Bronchial epithelial cell (primary cell): ENCODE measurements at regions not wholly inside any gene's neighbourhood (a gene's known extent, or its start where the extent isn't known, plus 50 kb on each side); places are given as distances from the start of the nearest gene placed in this dataset.
A peak's percentile ranks its signal among the peaks of the same experiment; 100 is the strongest.
"Not testable (repeated sequence)": the region's sequence is repeated elsewhere in the genome, so short reads cannot be mapped to it uniquely, and the experiment has no call there.

Source experiments
- DNase-seq: peaks from one replicate; pipeline ENCODE4 v3.0.0-alpha.2; 2010; ENCODE audit warnings: low read depth
- FAIRE-seq: peaks from 2 replicates; lab custom pipeline; 2011; peaks lifted over from hg19 to GRCh38; lab: Jason Lieb, UNC
- H3K27me3 ChIP-seq: 2 replicates; pipeline ENCODE4 v1.5.1; 2011; ENCODE audit warnings: low read length; ENCODE audit not compliant: control insufficient read depth, insufficient read depth
- H3K36me3 ChIP-seq: 2 replicates; pipeline ENCODE4 v1.5.1; 2011; ENCODE audit warnings: low read length; ENCODE audit not compliant: control insufficient read depth, insufficient read depth
- H3K4me3 ChIP-seq: 2 replicates; pipeline ENCODE4 v1.5.1; 2011; ENCODE audit warnings: mild to moderate bottlenecking, low read depth, low read length, control low read depth
- TF ChIP-seq, protein P1 (sequence below): IDR thresholded peaks from 2 replicates; pipeline ENCODE4 v1.5.1; 2011; ENCODE audit warnings: mild to moderate bottlenecking, moderate library complexity, low read length, control low read depth, inconsistent platforms; ENCODE audit not compliant: insufficient read depth, severe bottlenecking

DNA sequence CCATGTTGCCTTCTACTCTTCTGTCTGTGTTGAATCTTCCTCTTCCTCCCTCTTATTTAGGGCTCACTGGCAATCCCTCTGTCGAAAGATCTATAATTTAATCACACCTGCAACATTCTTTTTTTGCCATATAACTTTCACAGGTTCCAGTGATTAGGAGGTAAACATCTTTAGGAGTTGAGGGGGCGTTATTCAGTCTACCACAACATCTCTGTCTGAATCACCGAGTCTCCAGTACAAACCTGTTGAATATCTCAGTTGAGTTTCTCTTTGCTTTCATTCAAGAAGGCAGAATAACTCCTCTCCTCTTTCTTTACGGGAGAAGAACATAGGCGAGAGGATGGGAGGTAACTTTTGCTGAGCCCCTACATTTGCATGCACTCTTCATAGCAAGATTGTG is 101.9 kb upstream of the CDC42BPA start:
- FAIRE-seq (no peak), DNase-seq (no peak)
- H3K4me3 ChIP-seq, result no peak overlapping the region
- H3K27me3 ChIP-seq, result no peaks in the 10 kb centered on the region
- TF ChIP-seq, protein P1, sequence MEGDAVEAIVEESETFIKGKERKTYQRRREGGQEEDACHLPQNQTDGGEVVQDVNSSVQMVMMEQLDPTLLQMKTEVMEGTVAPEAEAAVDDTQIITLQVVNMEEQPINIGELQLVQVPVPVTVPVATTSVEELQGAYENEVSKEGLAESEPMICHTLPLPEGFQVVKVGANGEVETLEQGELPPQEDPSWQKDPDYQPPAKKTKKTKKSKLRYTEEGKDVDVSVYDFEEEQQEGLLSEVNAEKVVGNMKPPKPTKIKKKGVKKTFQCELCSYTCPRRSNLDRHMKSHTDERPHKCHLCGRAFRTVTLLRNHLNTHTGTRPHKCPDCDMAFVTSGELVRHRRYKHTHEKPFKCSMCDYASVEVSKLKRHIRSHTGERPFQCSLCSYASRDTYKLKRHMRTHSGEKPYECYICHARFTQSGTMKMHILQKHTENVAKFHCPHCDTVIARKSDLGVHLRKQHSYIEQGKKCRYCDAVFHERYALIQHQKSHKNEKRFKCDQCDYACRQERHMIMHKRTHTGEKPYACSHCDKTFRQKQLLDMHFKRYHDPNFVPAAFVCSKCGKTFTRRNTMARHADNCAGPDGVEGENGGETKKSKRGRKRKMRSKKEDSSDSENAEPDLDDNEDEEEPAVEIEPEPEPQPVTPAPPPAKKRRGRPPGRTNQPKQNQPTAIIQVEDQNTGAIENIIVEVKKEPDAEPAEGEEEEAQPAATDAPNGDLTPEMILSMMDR, result no peak
- H3K36me3 ChIP-seq, result no peaks in the 10 kb centered on the region

DNA sequence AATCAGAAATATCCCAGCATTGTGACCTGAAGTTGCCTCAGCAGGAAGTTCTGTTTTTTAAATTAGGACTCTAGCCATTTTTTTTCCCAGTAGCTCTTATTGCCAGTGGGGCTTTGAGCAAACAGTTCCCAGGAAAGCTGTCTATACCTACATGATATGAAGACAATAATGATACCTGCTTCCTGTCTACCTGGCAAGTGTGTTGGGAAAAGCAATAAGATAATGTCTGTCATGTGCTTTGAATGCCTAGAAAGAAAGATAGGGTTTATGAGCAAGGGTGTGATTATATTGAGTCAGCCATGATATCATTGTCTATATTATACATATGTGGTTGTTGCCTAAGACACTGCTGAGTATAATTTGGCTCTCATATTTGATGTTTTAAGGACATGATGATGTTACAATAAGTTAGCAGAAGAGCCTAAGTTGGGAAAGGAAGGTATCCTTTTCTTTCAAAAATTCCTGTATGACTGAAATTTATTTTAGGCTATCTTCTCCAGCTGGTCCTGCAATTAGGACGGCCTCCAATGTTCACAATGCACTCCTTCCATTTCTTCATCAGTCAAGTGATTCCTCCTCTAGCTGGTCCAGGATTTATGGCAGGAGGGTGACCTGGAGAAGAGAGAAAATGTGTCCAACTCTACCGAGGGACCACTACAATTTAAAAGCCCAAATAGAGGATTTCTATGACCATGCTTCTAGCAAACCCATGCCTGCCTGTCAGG is 99.6 kb upstream of the CDC42BPA start:
- DNase-seq (peak; percentile 49), FAIRE-seq (no peak)
- TF ChIP-seq, protein P1, result no peak
- Histone ChIP-seq H3K36me3 (no peaks in the 10 kb centered on the region), H3K27me3 (no peaks in the 10 kb centered on the region), H3K4me3 (no peak overlapping the region)

DNA sequence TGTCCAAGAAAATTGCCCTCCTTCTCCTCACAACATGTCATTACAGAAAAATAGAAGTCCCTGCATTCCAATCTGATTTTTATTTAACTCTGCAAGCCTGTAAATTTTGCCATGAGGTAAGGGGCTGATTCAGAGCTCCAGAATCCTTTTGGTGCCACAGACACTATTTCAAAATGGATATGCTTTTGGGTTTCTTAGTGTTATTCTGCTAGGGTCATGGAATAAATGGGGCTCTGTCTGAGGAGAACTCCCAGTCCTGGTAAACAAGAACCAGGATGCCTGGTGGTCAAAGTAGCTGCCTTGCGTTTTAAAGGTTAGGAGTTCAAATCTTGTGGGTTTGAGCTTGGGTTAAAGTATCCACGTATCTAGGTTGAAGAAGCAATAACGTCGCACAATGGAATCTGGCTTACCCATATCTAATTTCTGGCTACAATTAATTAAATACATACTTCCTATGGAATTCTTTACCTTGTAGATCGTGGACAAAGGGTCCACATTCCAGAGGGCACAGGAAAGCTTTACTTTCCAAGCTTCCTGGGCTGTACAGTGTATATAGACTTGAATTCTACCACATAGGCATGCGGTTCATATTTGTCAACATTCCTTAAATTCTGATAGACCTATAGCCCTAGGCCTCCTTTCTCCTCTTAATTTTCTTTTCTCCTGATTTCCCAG is 98.0 kb upstream of the CDC42BPA start:
- Histone ChIP-seq H3K4me3 (no peak overlapping the region), H3K36me3 (no peaks in the 10 kb centered on the region), H3K27me3 (no peaks in the 10 kb centered on the region)
- no peak for FAIRE-seq
- TF ChIP-seq, protein P1, result no peak
- peak; percentile 27 for DNase-seq

DNA sequence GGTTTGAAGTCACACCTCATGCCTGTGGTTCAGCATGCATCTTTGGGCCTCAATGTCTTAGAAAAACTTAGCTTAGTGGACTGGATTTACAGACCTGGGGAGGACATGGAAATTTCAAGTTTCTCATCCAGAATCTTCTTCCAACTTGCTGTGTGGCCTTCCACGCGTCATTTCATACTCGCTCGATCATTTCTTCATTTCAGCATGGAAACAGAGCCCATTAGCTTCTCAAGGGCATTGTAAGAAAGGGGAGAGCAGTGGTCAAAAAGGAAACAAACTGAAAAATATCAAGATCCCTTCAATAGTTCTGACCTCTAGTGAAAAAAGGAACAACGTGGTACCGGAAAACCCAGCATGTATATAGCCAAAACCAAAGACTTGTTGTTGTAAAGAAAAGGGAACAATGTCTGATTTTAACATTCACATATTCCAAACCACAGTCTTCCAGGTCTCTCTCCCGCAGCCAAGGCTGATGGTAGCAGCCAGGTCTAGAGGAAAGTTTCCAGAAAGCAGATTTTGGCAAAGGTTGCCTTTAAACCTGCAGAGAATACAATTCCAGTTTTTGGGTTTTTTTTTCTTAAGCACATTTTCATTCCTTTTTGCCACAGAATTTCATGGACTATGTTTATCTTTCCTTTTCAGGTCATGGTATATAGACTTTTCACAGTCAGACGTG is 97.0 kb upstream of the CDC42BPA start:
- H3K27me3 ChIP-seq, result no peaks in the 10 kb centered on the region
- TF ChIP-seq, protein P1, result no peak
- FAIRE-seq (no peak), DNase-seq (no peak)
- H3K4me3 ChIP-seq, result no peak overlapping the region
- no peaks in the 10 kb centered on the region for H3K36me3 ChIP-seq

DNA sequence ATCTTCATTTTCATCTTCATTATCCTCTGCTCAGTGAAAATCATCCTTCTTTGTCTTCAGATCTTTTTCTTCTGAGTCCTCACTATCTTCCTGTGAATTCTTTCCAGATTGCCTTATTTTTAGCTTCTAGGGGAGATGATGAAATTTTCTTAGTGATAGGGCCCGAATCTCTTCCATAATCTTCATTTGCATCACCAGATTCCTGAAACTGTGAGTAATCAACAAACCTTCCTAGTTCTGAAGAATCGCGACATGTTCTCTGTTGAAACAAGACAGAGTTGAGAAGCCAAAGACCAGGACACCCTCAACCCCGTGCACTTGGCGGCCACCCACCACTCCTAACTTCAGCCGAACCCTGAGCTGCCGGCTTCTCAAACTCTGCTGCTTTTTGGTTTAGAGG is 92.8 kb upstream of the CDC42BPA start:
- DNase-seq (peak; percentile 38), FAIRE-seq (no peak)
- H3K4me3 ChIP-seq, result no peak overlapping the region
- no peaks in the 10 kb centered on the region for H3K36me3 ChIP-seq
- TF ChIP-seq, protein P1, result no peak
- H3K27me3 ChIP-seq, result no peaks in the 10 kb centered on the region

DNA sequence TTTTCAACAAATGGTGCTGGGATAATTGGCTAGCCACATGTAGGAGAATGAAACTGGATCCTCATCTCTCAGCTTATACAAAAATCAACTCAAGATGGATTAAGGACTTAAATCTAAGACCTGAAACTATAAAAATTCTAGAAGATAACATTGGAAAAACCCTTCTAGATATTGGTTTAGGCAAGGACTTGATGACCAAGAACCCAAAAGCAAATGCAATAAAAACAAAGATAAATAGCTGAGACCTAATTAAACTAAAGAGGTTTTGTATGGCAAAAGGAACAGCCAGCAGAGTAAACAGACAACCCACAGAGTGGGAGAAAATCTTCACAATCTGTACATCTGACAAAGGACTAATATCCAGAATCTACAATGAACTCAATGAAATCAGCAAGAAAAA is 88.0 kb upstream of the CDC42BPA start:
- DNase-seq, FAIRE-seq, H3K36me3 ChIP-seq, H3K27me3 ChIP-seq, H3K4me3 ChIP-seq: not testable (repeated sequence)
